BJ (cell line): ENCODE measurements at regions not wholly inside any gene's neighbourhood (a gene's known extent, or its start where the extent isn't known, plus 50 kb on each side); places are given as distances from the start of the nearest gene placed in this dataset.

Experiments
- CTCF ChIA-PET: fragments of 350-600 bp; formaldehyde crosslinking; extraction: SDS; loops from one replicate; lab custom pipeline; 2021; ENCODE audit warnings: antibody characterized with exemption, inconsistent platforms; lab: Yijun Ruan, JAX
- POLR2A ChIA-PET: fragments of 300-600 bp; sonication (Branson Sonifier 250); formaldehyde crosslinking; extraction: SDS; loops from one replicate; lab custom pipeline; 2021; ENCODE audit warnings: antibody characterized with exemption; lab: Charles Lee
- DNase-seq: peaks from one replicate; pipeline ENCODE4 v3.0.0-alpha.2; 2011; ENCODE audit warnings: low read depth
- H3K27me3 ChIP-seq: 2 replicates; pipeline ENCODE4 v1.6.0; 2011; ENCODE audit warnings: low read length; ENCODE audit not compliant: control insufficient read depth, insufficient read depth
- H3K36me3 ChIP-seq: 2 replicates; pipeline ENCODE4 v1.5.1; 2011; ENCODE audit warnings: low read length; ENCODE audit not compliant: control insufficient read depth, insufficient read depth
- H3K4me3 ChIP-seq: 2 replicates; pipeline ENCODE4 v1.5.1; 2011; ENCODE audit warnings: low read depth, mild to moderate bottlenecking, control low read depth, low read length
- TF ChIP-seq, protein P1 (sequence below): IDR thresholded peaks from 2 replicates; pipeline ENCODE4 v1.5.1; 2011; ENCODE audit warnings: low read depth, mild to moderate bottlenecking, control low read depth, inconsistent platforms, low read length, moderate library complexity; ENCODE audit not compliant: insufficient read depth

DNA sequence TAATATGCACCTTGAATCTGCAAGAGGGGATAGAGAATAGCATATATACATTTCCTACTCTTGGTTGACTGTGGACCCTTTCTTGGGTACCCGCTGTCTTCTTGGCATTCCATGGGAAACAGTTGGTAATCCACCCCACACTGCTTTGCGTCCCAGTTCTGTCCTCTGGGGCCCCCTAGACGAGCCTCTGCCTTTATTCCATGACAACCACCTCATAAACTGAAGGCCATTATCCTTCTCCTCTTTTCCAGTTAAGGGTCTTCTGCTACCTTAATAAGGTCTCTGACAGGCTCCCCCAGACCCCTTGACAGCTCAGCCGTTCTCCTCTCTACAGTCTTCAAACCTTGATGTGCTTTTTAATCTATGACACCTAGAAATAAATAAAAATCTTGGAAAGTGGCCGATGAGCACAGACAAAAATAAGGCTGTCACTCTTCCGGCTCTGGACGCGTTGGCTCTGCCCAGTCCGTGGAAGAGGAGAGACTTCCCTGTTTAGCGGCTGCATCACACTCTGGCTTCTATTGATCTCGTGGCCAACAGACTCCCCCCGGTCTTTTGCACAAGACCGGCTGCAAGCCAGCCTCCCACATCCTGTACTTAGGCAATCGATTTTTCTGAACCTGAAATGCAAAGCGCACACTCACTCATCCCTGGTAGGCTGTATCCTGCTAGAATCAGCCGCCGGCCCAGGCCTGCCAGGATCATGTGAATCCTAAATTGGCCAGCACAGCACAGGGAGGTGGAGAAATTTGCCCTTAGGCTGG, 251.0 kb upstream of the TLE3 start:
- peaks cover 22% of the 10 kb centered on the region for H3K27me3 ChIP-seq

DNA sequence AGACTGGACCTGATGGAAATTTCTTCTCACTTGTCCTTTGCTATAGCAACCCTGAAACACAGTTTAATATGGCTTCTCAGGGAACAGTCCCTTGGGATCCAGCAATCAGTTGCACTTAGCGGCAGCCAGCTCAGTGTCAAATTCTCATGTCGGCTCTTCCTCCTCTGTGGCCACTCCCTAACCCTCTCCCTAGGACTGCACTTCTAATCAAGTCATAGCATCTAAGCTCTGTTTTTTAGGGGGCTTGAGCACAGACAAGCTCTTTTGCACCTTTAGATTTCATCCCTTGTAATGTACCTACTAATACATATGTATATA, 250.5 kb upstream of the TLE3 start:
- no peak overlapping the region for H3K4me3 ChIP-seq
- TF ChIP-seq, protein P1, sequence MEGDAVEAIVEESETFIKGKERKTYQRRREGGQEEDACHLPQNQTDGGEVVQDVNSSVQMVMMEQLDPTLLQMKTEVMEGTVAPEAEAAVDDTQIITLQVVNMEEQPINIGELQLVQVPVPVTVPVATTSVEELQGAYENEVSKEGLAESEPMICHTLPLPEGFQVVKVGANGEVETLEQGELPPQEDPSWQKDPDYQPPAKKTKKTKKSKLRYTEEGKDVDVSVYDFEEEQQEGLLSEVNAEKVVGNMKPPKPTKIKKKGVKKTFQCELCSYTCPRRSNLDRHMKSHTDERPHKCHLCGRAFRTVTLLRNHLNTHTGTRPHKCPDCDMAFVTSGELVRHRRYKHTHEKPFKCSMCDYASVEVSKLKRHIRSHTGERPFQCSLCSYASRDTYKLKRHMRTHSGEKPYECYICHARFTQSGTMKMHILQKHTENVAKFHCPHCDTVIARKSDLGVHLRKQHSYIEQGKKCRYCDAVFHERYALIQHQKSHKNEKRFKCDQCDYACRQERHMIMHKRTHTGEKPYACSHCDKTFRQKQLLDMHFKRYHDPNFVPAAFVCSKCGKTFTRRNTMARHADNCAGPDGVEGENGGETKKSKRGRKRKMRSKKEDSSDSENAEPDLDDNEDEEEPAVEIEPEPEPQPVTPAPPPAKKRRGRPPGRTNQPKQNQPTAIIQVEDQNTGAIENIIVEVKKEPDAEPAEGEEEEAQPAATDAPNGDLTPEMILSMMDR = no peak
- no peaks in the 10 kb centered on the region for H3K36me3 ChIP-seq
- peaks cover 19% of the 10 kb centered on the region for H3K27me3 ChIP-seq
- POLR2A ChIA-PET = no interaction called here
- DNase-seq = no peak
- CTCF ChIA-PET = interaction anchor here (0.8 kb wide), 1 partner anchor 11 kb away, joined by 3 read pairs; no protein-coding TSS in a partner anchor

More for the DNA sequence above, 251.0 kb upstream of the TLE3 start:
- POLR2A ChIA-PET = no interaction called here
- Histone ChIP-seq H3K4me3 (no peak overlapping the region), H3K36me3 (no peaks in the 10 kb centered on the region)
- TF ChIP-seq, protein P1 = no peak
- CTCF ChIA-PET = interaction anchor here (0.8 kb wide), 1 partner anchor 12 kb away, joined by 3 read pairs; no protein-coding TSS in a partner anchor
- no peak for DNase-seq

DNA sequence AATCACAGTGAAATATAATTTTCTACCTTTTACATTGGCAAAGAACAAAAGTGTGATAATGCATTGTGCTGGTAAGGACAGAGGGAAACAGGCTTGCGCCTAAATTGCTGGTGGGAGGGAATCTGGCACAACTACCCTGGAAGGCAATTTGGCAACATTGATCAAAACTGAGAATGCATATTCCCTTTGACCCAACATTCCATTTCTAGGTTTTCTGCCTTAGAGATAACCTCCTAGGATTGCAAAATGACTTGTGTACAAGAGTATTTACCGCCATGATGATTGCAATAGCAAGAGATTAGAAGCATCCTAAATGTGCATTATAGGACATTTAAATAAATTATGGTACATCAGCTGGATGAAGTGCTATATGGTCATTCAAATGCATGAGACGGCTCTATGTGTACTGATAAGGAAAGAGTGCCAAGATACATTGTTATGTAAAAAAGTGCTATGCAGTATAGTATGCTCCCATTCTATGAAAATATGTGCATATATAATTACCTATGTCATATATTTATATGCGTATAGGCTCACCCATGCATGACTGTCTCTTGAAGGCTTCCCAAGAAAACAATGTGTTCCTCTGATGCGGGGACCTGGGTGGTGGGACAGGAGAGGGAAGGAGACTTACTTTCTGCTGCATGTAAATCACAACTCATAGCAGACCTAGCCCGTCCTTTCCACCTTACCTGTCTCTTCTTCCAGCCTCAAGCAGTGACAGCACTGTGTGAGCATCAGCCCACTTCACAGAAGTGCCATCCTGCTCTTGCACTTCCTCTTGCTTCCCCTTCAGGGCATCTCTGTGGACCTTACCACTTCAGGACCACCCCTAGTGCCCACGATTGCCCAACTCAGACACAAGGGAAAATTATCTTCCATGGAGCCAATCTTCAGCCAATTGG, 249.9 kb upstream of the TLE3 start:
- DNase-seq = no peak
- no peaks in the 10 kb centered on the region for H3K36me3 ChIP-seq
- POLR2A ChIA-PET = no interaction called here
- CTCF ChIA-PET = interaction anchor here (0.7 to 0.8 kb wide), 2 partner anchors 8 to 10 kb away, joined by 3 read pairs; no protein-coding TSS in a partner anchor
- H3K4me3 ChIP-seq = no peak overlapping the region
- TF ChIP-seq, protein P1 = no peak
- peaks cover 19% of the 10 kb centered on the region for H3K27me3 ChIP-seq

DNA sequence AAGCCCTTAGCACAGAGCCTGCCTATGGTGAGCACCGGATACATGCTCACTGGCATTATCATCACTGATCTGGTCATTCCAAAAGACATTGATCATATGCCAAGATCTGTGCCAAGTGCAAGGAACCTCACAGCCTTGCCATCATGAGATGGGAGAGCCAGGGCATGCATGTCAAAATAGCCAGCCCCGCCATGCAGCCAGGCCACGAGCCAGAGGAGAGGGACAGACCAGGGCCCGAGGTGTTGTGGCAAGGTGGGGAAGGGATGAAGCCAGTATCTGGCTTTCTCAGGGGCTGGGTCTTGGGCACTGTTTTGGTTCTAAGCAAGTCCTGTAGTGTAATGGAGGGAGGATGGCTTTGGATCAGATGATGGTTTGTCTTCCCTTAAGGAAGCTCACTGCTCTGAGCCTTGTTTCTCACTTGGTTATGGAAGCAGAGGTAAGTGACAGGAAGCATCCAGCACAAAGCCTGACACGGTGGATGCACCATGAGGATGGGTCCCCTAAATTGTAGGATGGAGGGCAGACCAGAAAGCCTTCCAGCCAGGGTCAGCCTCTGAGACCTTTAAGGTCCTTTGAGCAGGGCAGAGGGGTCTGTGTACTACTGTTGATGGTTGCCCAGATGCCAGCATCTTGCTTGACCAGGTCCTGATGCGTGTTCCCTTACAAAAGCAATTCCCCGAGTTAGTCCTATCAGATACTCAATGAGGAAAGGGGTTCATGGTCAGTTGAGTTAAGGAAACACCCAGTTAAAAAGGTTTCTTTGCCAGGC, 247.7 kb upstream of the TLE3 start:
- Histone ChIP-seq H3K36me3 (no peaks in the 10 kb centered on the region), H3K4me3 (no peak overlapping the region), H3K27me3 (peaks cover 12% of the 10 kb centered on the region)
- ChIA-PET CTCF (no interaction called here), POLR2A (no interaction called here)
- no peak for DNase-seq
- TF ChIP-seq, protein P1 = no peak
